Right lobe of liver (tissue), 4 donors: ENCODE measurements at regions not wholly inside any gene's neighbourhood (a gene's known extent, or its start where the extent isn't known, plus 50 kb on each side); places are given as distances from the start of the nearest gene placed in this dataset.

ENCODE experiments used
- CTCF ChIP-seq, 4 donors: fragments of 200-600 bp in 3 of 4; fragments of 450-650 bp in 1 of 4; IDR thresholded peaks; one replicate each; pipeline versions ENCODE4 v1.5.1 to v1.8.0; 2016 to 2022; ENCODE audit warnings: antibody characterized with exemption in 4 of 4, mild to moderate bottlenecking in 2 of 4
- POLR2A ChIP-seq: fragments of 450-650 bp; IDR thresholded peaks from one replicate; pipeline ENCODE4 v1.6.1; 2017; ENCODE audit warnings: antibody characterized with exemption, mild to moderate bottlenecking
- donor health status: DM: no; HTN: no; CAD: no.
- donor health status: DM: no; HTN: no; CAD: no.
- donor health status: DM: no; HTN: yes; CAD: no.

DNA sequence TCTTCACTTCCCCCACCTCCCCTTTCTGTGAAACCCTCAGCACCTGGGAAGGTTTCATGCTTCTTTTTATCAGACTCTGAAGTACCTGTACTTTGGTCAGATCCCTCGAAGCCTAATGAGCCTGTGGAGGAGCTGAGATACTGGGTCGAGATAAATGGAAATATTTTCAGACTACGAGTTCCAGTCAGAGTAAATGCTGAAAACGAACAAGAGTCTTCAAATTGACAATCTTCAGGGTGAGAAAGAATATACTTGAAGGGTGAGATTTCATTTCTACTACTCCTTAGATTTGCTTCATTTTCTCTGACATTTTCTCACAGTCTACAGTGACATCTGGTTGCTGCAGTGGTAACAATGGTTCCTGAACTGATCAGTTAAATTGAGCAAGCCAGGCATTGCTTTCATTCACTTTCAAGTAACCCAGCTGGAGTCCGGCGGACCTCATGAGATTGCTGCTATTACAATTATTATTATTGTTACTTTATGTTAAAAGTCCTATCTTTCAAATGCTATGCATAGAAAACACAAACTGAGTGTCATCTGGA is 337.2 kb downstream of the VGLL3 start:
- TF ChIP-seq CTCF (IDR thresholded peaks at IDR 0.05) = no peak
- TF ChIP-seq POLR2A = no peak
